ENCODE measurements at regions not wholly inside any gene's neighbourhood (a gene's known extent, or its start where the extent isn't known, plus 50 kb on each side); places are given as distances from the start of the nearest gene placed in this dataset.

GRCh38 chr12:75648856-75649255 is 137.4 kb upstream of the KRR1 start:
- TF ChIP-seq MEF2A (IDR thresholded peaks at IDR 0.05; ENCODE audit: control insufficient read depth, low read depth, low read length), result no peak
- no peak for TF ChIP-seq MTA3 (IDR thresholded peaks at IDR 0.05; ENCODE audit: borderline replicate concordance)
- no peak for TF ChIP-seq ELF1 (tag; IDR thresholded peaks at IDR 0.05)
- no peak for TF ChIP-seq PML (IDR thresholded peaks at IDR 0.05; ENCODE audit: low read length)
- TF ChIP-seq E2F1 (CRISPR knock-in tag; IDR thresholded peaks at IDR 0.05), result no peak
- TF ChIP-seq SREBF2 (CRISPR knock-in tag; IDR thresholded peaks at IDR 0.05), result no peak
